Loucy (cell line): ENCODE measurements at regions not wholly inside any gene's neighbourhood (a gene's known extent, or its start where the extent isn't known, plus 50 kb on each side); places are given as distances from the start of the nearest gene placed in this dataset.

Experiments used
- EZH2phosphoT487 ChIP-seq: fragments of 200-600 bp; IDR thresholded peaks from 2 replicates; pipeline ENCODE4 v1.6.1; 2018; ENCODE audit warnings: antibody characterized with exemption, mild to moderate bottlenecking, moderate library complexity, borderline replicate concordance
- TF ChIP-seq, protein P1 (sequence below): fragments of 200-600 bp; sonication (generic); conservative IDR thresholded peaks from 2 replicates; pipeline ENCODE4 v1.5.1; 2014; ENCODE audit warnings: mild to moderate bottlenecking, antibody characterized with exemption, low read length

- no peak for TF ChIP-seq EZH2phosphoT487
- TF ChIP-seq, protein P1, sequence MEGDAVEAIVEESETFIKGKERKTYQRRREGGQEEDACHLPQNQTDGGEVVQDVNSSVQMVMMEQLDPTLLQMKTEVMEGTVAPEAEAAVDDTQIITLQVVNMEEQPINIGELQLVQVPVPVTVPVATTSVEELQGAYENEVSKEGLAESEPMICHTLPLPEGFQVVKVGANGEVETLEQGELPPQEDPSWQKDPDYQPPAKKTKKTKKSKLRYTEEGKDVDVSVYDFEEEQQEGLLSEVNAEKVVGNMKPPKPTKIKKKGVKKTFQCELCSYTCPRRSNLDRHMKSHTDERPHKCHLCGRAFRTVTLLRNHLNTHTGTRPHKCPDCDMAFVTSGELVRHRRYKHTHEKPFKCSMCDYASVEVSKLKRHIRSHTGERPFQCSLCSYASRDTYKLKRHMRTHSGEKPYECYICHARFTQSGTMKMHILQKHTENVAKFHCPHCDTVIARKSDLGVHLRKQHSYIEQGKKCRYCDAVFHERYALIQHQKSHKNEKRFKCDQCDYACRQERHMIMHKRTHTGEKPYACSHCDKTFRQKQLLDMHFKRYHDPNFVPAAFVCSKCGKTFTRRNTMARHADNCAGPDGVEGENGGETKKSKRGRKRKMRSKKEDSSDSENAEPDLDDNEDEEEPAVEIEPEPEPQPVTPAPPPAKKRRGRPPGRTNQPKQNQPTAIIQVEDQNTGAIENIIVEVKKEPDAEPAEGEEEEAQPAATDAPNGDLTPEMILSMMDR = no peak
Observed at GRCh38 chr12:102321305-102322082, 123.9 kb upstream of the PMCH start.
